Adrenal gland (tissue), 5 donors: ENCODE measurements at regions not wholly inside any gene's neighbourhood (a gene's known extent, or its start where the extent isn't known, plus 50 kb on each side); places are given as distances from the start of the nearest gene placed in this dataset.

Experiments used
- CTCF ChIP-seq, 6 experiments: fragments of 450-650 bp in 4 of 6; fragments of 200-600 bp in 2 of 6; sonication (generic) in 1 of 6; IDR thresholded peaks; 1 replicate in 5 of 6; 2 replicates in 1 of 6; pipeline versions ENCODE4 v1.5.1 to v1.8.0; 2016 to 2021; ENCODE audit warnings: antibody characterized with exemption in 6 of 6, mild to moderate bottlenecking in 2 of 6, moderate library complexity in 1 of 6
- POLR2A ChIP-seq, 2 donors: fragments of 450-650 bp; IDR thresholded peaks; one replicate each; pipeline ENCODE4 v1.6.1; 2017; ENCODE audit warnings: antibody characterized with exemption in 2 of 2, mild to moderate bottlenecking in 2 of 2, moderate library complexity in 1 of 2
- donor health status: DM: no; HTN: no; CAD: no.

GRCh38 chr12:47438175-47438574, 267.7 kb downstream of the RPAP3 start:
- TF ChIP-seq POLR2A (IDR thresholded peaks at IDR 0.05) (no peak), CTCF (IDR thresholded peaks at IDR 0.05) (no peak)
